GM18498 (cell line): ENCODE measurements at regions not wholly inside any gene's neighbourhood (a gene's known extent, or its start where the extent isn't known, plus 50 kb on each side); places are given as distances from the start of the nearest gene placed in this dataset.

Source experiments
- ATAC-seq: cut with Tn5 transposase; IDR thresholded peaks from one replicate; pipeline ENCODE4 v1.9.1; 2021; ENCODE audit warnings: mild to moderate bottlenecking, moderate library complexity; ENCODE audit not compliant: unreplicated experiment

DNA sequence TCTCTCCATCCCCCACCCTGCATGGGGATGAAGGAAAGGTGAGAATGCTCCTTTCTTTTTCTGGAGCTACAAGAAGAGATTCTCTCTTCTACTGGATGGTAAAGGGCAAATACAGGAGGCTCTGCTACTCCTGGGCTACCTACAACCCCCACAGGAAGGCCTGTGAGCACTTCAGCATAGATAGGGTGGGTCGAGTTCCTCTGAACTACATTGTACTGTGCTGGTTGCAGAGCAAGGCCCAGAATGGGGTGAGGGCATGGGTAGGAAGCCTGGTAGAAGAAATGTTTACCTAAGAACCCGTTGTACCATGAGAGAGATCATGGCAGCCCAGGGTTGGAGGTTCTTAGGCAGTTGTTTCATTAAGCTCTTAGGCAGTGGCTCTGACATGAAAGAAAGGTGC lies 510.4 kb downstream of the MID1IP1 start:
- no peak for ATAC-seq

DNA sequence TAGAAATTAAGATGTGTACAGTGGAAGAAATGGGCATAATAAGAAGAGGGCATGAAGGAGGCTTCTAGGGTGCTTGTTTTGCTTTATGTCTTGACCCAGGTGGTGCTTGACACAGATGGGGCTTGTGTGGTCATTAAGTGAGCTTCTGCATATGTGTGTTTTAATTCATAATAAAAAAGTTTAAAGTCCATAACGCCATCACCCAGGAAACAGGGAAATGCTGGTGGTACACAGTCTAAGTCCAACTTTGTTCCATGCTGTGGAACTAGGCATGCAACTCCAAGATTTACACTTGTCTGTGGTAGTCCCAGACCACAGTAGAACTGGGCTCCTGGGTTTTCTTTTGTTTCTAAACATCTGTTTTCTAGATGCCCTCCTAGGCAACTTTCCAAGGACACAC lies 511.9 kb downstream of the MID1IP1 start:
- ATAC-seq: no peak

DNA sequence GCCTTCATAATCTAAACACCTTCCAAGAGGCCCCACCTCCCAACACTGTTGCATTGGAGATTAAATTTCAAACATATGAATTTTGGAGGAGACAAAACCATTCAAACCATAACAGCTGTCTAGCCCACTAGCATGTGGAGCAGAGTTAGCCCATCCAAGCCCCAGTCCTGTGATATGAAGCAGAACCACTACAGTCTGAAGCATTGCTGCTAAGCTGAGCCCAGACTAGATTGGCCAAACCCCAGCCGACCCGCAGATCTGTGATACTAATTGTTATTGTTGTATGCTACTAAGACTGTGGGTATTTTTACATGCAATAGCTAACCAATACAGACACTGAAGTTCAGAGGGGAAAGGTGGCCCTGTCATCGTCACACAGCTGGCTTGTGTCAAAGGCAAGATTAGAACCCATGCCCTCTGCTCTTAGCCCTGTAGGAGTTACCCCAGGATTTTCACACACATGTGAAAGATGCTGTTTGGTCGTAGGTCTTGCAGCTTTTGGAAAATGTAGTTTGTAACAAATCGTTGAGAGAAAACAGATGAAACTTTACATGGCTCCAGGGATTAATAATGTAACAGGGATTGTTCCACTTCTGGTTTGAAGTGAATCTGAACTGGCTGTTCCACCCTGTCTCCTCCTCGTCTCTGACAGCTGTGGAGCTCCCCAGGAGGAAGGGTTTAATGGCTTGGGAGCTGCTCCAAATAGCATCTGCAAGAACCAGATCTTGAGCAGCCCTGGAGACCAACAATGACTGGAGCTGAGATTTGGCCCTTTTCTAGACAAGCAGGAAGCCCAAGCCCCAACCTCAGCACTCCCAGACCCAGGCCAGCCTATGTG lies 517.5 kb downstream of the MID1IP1 start:
- ATAC-seq: no peak

DNA sequence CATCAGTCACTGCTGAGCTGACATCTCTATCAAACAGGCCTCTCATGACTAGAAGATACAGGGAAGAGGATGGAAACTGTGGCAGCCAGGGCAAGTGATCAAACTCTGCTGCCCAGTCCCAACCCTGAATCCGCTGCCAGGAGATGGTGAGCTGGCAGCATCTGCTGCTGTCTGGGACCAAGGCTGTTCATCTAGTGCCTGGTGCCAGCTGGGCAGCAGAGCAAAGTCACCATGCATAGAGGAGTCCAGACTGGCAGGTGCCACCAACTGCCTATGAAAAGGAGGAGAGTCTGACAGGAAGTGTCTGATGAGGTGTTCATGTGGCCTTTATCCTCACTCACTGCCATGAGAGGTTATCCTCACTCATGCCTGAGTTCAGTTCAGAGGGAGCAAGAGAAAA lies 518.9 kb downstream of the MID1IP1 start:
- no peak for ATAC-seq

DNA sequence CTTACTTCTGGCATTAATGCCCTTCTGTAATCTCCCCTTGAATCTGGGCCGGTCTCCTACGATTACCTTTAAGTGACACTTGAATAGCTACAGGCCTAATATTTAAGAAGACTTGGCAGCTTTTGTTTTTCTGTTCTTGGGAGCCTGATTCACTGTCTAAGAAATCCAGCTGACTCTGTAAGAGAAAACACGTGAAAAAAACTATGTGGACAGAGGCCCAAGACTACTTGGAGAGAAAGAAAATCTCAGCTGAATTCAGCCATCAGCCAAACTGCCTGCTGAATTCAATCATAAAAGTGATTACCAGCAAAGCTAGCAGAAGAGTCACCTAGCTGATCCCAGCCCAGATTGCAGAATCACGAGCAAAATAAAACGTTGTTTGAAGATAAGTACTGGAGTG lies 521.2 kb downstream of the MID1IP1 start:
- no peak for ATAC-seq

DNA sequence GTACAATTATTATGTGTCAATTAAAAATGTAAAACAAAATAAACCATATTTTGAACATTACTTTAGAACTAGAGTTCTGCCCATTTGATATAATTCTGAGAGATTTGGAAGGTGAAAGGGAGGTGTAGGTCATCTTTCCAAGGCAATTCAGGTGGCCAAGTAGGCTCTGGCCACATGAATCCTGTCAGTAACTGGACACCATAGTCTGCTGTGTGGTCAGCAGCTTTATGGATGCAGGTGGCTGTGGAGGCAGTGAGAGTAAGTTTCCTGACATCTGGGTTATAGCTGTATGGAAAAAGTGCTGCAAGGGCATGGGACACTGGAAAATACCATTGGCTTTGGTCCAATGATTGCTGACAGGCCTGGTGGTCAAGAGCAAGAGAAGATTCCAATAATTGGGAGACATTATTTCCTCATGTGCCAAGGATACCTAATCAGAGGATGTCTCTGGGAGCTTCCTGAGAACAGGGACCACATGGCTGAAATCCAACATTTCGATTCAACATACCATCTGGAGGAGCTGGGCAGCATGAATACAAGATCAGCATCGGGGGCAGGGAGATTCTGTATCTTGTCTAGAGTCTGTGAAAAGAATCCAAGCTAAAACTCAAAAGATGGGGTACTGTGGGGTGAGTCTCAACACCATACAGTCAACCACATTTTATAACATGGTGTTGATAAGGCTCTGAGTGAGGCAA lies 523.1 kb downstream of the MID1IP1 start:
- ATAC-seq: no peak

DNA sequence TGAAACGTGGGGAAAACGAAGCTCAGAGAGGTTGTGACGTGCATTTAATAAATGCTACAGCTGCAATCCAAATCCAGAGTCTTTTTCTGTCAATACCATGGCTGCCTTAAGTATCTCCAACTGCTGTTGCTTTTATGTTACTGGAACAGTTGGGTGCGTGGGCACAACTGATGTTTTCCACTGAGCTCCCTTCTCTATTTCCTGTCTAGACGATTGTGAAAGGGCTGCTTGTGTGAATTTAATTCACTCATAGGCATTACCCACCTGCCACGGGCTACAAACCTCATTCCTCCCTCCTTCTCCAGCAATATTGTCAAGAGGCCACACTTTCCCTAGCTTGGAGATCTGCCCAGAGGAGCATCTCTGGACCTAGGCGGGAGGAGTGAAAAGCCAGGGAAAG lies 526.0 kb downstream of the MID1IP1 start:
- no peak for ATAC-seq

DNA sequence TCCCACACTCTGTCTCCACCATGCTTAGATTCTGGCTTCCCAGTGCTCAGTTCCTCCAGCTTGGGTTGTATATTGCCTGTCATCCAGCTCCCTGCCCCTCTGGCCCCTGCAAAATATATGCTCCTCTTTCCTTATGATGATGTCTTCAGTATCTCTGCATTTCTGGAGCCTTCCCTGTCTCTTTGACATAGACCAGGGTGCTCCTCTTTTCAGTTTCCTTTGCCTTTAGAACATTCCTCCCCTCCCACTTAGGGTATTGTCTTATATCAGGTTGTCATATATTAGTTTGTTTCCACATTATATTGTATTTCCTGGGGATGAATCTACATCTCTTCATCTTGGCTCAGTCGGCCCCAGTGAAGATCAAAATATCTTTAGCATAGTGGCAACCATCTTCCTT lies 526.4 kb downstream of the MID1IP1 start:
- ATAC-seq: no peak

DNA sequence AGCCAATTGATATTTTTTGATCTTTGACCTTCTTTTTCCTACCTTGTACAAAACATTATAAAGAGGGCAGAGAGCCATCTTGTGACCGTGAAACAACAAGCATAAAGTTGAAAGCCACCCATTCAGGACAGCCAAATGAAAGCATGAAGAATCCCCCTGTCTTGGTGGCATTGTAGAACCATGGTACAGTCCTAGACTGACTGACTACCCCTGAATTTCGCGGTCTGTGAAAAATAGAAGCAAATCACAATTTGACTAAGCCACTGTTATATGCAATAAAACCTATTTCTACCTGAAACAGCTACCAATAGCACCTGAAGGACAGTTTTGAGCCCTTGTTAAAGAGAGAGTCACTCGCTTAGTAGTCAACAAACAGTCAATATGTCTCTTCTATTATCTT lies 527.4 kb downstream of the MID1IP1 start:
- no peak for ATAC-seq

DNA sequence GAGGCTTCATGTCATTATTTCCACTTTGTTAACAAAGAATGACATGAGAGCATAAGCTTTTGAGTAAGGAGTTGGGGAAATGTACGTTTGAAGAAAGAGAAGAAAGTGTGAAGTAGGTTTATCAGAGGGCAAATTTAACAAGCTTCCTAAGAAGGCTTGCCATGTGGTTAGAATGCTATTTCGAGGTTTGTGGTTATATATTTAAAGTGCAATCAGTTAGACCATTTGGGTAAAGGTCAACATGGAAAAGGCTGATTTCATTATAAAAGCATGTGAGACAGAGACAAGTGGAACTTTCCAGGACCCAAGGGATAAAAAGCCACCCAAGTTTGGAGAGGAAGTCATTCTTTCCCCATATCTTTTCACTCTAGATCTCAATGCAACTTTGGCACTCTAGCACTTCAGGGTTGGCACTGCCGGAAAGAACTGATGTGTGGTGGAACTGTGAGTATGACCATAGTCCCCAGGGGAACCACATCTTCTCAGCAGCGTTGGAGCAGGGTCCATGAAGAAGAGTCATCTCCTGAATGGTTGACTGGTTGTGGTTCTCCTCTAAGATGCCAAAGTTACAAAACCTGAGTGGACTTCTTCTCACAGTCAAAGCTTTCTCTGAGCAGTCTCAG lies 529.9 kb downstream of the MID1IP1 start:
- peak; percentile 82 for ATAC-seq

DNA sequence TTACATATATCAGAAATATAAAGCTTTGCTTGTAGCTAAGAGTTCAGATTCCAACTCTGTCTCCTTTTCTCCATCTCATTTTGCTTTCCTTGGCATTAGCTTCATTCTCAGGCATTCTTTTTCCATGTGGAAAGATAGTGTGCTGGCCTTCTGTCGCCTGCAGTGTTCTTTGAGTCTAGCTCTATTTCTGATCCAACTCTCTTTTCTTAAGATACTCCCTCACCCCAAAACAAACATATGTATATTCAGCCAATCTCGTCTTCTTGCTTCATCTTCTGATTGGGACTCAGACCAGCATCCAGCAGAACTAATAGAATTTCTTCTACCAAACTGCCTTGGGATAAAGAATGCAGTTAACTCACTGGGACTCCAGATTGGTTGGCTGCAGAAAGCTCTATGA lies 532.2 kb downstream of the MID1IP1 start:
- no peak for ATAC-seq

DNA sequence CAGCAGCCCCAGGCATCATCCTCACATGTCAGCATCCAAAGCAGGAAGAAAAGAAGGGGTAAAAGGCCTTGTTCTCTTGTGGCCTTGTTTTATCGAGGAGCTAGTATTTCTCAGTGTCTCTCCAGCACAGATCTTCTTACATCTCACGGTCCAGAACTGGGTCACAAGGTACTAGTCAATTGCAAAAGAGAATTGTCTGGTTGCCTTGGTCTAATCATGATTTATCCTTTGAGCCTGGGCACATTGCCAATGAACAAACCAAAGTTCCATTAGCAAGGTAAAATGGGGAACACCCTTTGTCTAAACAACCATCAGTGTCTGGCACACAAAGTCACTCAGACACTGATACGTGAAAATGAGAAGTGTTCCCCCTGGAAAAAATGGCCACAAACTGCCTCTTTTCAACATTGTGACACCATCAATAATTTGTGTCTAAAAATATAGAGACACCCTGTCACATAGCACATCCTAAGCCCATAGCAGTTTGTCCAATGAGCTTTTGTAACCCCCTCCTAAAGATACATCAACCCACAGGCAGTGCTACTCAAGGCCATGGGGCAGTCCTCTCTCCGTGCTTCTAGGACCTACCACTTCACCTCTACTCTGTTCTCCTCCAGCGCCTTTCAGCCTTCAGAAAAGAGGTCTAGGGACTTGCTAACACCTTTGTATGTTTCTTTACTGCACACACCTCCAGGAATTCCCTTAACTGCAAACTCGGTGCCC lies 534.4 kb downstream of the MID1IP1 start:
- no peak for ATAC-seq

DNA sequence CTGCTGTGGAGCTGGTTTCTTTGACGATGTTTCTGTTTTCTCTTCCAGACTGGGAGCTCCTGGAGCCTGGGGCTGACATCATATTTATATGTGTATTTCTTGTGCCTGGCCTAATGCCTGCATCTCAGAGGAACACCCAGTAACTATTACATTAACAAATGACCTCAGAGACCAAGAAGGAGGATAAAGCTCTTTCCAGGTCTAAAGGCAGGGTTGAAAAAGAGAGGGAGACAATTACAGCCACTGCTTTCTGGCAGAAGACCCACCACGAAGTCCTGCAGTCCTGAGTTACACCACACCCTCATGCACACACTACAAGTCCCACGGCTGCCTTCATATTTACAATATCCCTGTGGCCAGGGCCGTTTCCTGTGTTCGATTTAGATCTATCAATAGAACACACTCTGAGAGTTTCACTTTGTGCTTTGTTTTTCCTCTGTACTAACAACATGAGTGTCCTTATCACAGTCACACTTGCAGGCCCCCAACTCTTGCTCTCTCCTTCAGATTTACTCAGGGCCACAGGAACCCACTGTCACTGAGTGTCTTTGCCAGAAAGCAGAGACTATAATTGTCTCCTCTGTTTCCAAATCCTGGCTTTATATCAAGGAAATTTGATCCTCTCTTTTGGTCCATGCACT lies 535.5 kb downstream of the MID1IP1 start:
- ATAC-seq: peak; percentile 96

DNA sequence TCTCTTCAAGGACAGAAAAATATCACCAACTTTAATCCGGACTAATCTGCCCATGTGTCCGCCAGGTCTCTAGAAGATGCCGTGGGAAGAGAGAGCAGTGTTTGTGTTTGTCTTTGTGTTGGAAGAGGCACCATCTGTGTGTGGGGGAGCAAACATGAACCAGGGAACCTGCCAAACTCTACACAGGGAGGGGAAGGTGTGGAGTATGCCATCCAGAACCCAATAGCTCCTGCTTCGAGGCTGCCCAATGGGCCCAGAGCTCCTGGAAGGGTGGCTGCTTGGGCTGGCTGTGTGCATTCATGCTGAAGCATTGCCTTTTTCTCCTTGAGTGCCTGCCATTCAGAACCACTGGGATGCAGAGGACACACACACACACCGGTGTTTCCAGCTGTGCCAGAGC lies 536.2 kb downstream of the MID1IP1 start:
- ATAC-seq: no peak

DNA sequence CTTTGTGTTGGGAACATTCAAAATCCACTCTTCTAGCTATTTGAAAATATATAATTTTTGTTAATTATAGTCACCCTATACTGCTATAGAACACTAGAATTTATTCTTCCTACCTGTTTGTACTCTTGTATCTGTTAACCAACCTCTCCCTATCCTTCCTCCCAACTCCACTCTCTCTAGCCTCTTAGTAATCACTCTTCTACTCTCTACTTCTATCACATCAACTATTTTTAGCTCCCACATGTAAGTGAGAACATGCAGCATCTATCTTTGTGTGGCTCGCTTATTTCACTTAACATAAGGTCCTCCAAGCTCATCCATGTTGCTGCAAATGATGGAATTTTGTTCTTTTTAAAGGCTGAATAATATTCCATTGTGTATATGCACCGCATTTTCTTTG lies 537.3 kb downstream of the MID1IP1 start:
- ATAC-seq: no peak

DNA sequence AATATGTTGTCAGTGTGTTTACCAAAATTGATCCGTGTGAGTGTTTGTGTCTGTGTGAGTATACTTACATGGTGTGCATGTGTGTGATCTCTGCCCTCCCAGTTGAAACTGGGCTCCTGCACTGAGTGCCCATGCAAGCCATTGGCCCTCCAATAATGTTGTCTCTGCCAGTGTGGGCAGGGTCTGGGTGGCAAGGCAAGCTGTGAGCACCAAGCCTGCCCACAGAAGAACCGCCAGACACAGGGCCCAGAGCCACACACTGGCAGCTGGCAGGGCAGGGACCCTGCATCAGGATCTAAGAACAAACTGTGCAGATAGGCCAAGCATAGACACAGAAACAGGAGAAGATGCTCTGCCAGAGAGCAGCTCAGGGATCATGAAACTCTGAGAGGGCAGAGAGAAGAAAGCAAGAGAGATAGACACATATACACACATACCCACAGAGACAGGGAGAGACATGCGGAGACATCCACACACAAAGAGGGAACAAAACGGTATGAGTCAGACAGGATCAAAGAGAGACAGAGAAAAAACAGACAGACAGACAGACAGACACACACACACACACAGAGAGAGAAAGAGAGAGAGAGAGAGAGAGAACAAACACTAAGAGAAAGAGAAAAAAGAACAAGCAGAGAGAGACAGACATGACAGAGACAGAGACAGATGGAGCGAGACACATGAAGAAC lies 555.0 kb downstream of the MID1IP1 start:
- ATAC-seq: no peak

DNA sequence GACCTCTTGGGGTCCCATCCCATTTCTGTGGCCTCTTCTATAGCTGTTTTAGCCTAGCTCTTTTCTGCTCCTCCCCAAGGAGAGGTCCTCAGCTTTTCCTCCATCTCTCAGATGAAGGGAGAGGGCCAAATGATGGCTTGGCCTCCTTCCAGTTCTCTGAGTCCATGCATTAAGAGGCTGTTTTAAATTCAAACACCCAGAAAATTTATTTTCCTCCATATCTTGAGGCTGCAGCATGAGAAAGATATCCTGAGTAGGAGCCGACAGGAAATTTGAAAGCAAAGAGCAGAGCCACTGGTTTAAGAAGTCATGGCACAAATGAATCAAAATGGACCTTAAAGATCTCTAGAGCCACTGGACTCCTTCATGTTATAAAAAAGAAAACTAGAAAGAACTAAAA lies 558.8 kb downstream of the MID1IP1 start:
- ATAC-seq: no peak

DNA sequence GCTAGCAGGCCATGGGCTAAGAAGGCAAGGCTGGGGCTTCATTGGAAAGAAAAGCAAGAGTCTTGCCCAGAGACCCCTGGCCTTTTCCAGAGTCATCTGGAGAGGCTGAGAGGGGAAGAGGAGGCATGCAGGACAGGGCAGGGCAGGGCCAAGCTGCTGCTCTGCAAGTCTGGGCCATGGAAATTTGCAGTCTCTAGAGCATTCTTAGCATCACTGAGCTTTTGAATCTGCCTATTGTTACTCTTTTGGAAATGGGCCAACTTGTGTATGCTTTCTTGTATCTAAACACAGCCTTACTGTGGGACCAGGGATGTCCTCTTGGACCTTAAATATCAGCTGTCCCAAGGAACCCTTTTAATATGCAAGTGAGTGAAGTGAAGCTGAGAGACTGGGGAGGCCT lies 560.5 kb downstream of the MID1IP1 start:
- ATAC-seq: no peak

DNA sequence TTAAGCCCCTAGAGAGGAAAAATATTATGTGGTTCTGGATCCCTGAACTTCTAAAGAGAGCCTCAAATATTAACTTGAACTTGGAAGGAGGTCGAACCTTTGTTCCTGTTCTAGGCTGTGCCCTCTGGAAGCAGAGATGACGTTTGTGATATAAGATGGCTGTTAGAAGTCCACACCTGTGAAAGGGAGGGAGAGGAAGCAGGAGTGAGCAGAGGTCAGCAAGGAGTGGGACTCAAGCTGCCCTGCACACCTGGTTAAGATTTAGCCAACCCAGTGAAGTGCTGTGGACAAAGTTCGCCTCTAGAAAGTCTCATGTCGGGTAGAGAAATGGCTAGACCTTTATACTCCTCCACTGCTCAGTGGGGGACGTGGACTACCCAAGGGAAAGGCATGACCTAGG lies 566.2 kb downstream of the MID1IP1 start:
- no peak for ATAC-seq

DNA sequence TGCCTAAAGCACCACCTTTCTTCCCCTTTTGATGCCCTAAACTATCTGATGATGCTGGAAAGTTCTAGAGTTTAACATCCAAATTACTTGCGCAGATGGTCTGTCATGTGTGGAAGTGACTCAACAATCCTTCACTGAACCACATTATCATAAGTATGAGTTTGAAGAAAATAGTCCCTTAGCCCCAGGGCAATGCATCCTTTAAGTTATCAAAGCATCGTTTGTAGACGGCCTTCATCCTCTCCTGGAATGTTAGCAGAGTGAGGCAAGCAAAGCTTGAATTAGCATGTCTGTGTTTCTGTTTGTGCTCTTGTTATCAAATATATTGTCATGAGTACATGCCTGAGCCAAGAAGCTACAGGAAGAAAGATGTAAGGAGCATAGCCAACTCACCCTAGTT lies 570.9 kb downstream of the MID1IP1 start:
- no peak for ATAC-seq
